ENCODE measurements at regions not wholly inside any gene's neighbourhood (a gene's known extent, or its start where the extent isn't known, plus 50 kb on each side); places are given as distances from the start of the nearest gene placed in this dataset.
"Not testable (repeated sequence)": the region's sequence is repeated elsewhere in the genome, so short reads cannot be mapped to it uniquely, and the experiment has no call there.

- Mint-ChIP-seq H3K4me1 (no peaks in the 10 kb centered on the region), H3K4me3 (no peak overlapping the region), H3K9me3 (peaks cover 1% of the 10 kb centered on the region), H3K27me3 (peaks cover 2% of the 10 kb centered on the region), H3K27ac (no peak overlapping the region), H3K36me3 (no peaks in the 10 kb centered on the region)
- POLR2A ChIA-PET: no interaction called here
- ATAC-seq (ENCODE audit: low read depth) (no peak), DNase-seq (no peak)
Observed at GRCh38 chr21:18148401-18148800, 96.2 kb upstream of the CHODL start.

- no peak for ATAC-seq (ENCODE audit: low read depth)
- Mint-ChIP-seq H3K27me3 (peaks cover 2% of the 10 kb centered on the region), H3K4me3 (no peak overlapping the region), H3K9me3 (peaks cover 1% of the 10 kb centered on the region), H3K36me3 (no peaks in the 10 kb centered on the region), H3K27ac (no peak overlapping the region), H3K4me1 (no peaks in the 10 kb centered on the region)
- POLR2A ChIA-PET: no interaction called here
- no peak for DNase-seq
Observed at GRCh38 chr21:18147678-18148077, 97.0 kb upstream of the CHODL start.

DNA sequence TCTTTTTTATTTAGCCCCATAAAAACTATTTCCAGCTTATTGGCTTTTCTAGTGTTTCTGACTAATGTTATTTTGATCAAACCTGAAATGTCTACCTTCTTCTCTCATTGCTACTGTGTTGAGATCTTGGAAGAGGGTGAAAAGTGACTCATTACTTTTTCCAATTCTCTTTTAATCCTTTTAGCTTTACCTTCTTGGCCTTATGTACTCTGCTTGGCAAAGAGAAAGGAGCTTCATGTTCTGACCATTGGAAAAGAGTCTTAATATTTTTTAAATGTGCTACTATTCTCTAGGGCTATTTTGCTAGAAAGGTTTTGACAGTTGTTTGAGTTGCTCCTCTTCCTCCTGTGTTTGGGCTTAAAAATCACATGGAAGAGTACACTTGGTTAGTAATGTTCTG, 97.8 kb upstream of the CHODL start:
- Mint-ChIP-seq H3K4me3 (no peak overlapping the region), H3K4me1 (no peaks in the 10 kb centered on the region), H3K27me3 (peaks cover 2% of the 10 kb centered on the region), H3K36me3 (no peaks in the 10 kb centered on the region), H3K9me3 (peaks cover 1% of the 10 kb centered on the region), H3K27ac (no peak overlapping the region)
- DNase-seq (no peak), ATAC-seq (ENCODE audit: low read depth) (no peak)
- POLR2A ChIA-PET: no interaction called here

GRCh38 chr21:18144339-18144738, 100.3 kb upstream of the CHODL start:
- Mint-ChIP-seq H3K27me3 (no peaks in the 10 kb centered on the region), H3K4me3 (no peak overlapping the region), H3K27ac (no peak overlapping the region), H3K36me3 (no peaks in the 10 kb centered on the region), H3K9me3 (peaks cover 1% of the 10 kb centered on the region), H3K4me1 (no peaks in the 10 kb centered on the region)
- POLR2A ChIA-PET: no interaction called here
- DNase-seq (no peak), ATAC-seq (ENCODE audit: low read depth) (no peak)

GRCh38 chr21:18142655-18143054, 102.0 kb upstream of the CHODL start:
- Mint-ChIP-seq H3K4me1 (no peaks in the 10 kb centered on the region), H3K27me3 (no peaks in the 10 kb centered on the region), H3K9me3 (peaks cover 1% of the 10 kb centered on the region), H3K36me3 (no peaks in the 10 kb centered on the region), H3K4me3 (no peak overlapping the region), H3K27ac (no peak overlapping the region)
- DNase-seq: no peak
- POLR2A ChIA-PET: no interaction called here
- no peak for ATAC-seq (ENCODE audit: low read depth)

DNA sequence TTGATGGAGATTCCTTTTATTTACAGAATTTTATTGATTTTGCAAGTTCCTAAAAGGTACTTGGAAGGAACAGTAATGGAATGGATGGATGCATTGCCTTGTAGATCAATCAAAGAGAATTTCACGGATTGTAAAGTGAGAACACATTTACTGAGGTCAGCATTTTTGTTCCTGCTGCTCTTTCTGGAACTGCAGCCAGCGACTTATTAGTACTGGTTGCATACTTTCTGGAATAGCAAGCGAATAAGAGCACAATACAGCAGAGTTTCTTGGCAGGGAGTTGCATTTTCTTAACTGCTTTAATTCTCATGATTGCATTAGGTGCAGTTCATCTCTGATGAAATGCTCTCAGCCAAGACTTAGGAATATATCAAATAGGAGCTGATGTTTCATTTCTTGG, 106.1 kb upstream of the CHODL start:
- no peak for ATAC-seq (ENCODE audit: low read depth)
- Mint-ChIP-seq H3K27ac (no peak overlapping the region), H3K27me3 (no peaks in the 10 kb centered on the region), H3K9me3 (no peaks in the 10 kb centered on the region), H3K36me3 (no peaks in the 10 kb centered on the region), H3K4me3 (no peak overlapping the region), H3K4me1 (no peaks in the 10 kb centered on the region)
- POLR2A ChIA-PET: no interaction called here
- no peak for DNase-seq

DNA sequence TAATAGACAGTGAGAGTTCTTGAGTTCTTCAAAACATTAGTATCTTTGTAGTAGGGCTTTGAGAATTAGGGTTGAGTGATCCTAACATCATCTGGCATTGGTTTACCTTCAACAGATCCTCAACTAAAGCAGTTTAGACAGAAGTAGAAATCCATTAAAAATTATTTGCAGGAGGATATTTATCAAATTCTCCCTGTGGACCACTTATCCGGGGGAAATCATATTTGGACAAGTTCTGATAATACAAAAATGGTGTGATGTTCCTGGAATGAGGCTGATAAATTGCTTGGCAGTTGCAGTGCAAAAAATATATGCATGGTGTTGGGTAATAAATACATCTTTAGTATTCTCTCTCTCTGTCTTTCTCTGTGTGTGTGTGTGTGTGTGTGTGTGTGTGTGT, 115.1 kb upstream of the CHODL start:
- no peak overlapping the region for H3K4me3 Mint-ChIP-seq
- DNase-seq (no peak), ATAC-seq (ENCODE audit: low read depth) (no peak)
- H3K36me3 Mint-ChIP-seq: no peaks in the 10 kb centered on the region
- H3K27me3 Mint-ChIP-seq: no peaks in the 10 kb centered on the region
- H3K9me3 Mint-ChIP-seq: no peaks in the 10 kb centered on the region
- no peaks in the 10 kb centered on the region for H3K4me1 Mint-ChIP-seq
- H3K27ac Mint-ChIP-seq: no peak overlapping the region
- POLR2A ChIA-PET: no interaction called here

DNA sequence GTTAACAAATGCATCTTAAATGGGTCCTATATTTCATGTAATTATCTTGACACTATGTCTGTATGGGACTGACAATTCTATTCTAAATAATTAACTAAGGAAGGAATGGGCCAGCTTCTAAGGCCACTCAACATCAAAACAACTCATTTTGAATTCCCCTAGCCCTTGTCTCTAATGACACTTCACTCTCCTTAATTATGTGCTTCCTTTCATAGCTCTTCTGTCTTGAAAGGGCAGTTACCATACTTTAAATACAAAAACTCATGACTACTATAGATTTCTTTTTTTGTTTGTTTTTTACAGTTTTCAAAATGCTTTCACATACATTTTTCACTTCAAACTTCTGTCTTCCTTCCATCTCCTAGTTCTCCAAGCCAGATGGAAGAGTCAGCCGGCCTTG, 126.1 kb upstream of the CHODL start:
- no peak overlapping the region for H3K4me3 Mint-ChIP-seq
- no peaks in the 10 kb centered on the region for H3K27me3 Mint-ChIP-seq
- POLR2A ChIA-PET: no interaction called here
- H3K9me3 Mint-ChIP-seq: no peaks in the 10 kb centered on the region
- DNase-seq (no peak), ATAC-seq (ENCODE audit: low read depth) (no peak)
- no peaks in the 10 kb centered on the region for H3K4me1 Mint-ChIP-seq
- no peak overlapping the region for H3K27ac Mint-ChIP-seq
- no peaks in the 10 kb centered on the region for H3K36me3 Mint-ChIP-seq

- no peaks in the 10 kb centered on the region for H3K9me3 Mint-ChIP-seq
- POLR2A ChIA-PET: no interaction called here
- H3K27me3 Mint-ChIP-seq: no peaks in the 10 kb centered on the region
- no peak overlapping the region for H3K4me3 Mint-ChIP-seq
- DNase-seq (no peak), ATAC-seq (ENCODE audit: low read depth) (no peak)
- no peaks in the 10 kb centered on the region for H3K36me3 Mint-ChIP-seq
- no peak overlapping the region for H3K27ac Mint-ChIP-seq
- H3K4me1 Mint-ChIP-seq: no peaks in the 10 kb centered on the region
Observed at GRCh38 chr21:18117176-18117575, 127.5 kb upstream of the CHODL start.

DNA sequence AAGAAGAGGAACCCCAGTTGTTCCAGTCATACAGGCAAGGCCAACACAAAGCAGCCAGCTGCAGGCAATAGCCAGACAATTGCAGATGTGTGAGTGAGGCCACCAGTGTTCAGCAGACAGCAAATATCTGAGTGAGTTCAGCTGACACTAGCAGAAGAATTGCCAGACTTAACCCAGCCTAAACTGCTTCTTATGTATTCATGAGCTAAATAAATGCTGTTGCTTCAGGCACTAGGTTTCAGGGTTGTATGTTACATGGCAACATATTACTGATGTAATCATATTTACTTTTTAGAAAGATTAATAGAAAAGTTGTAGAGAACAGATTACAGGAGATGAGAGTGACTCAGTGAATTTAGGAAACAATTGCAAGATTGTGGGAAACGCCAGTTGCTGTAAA, 129.8 kb upstream of the CHODL start:
- Mint-ChIP-seq H3K9me3 (no peaks in the 10 kb centered on the region), H3K4me3 (no peak overlapping the region), H3K27me3 (no peaks in the 10 kb centered on the region), H3K36me3 (no peaks in the 10 kb centered on the region), H3K4me1 (no peaks in the 10 kb centered on the region), H3K27ac (no peak overlapping the region)
- POLR2A ChIA-PET: no interaction called here
- ATAC-seq (ENCODE audit: low read depth): no peak
- DNase-seq: no peak

- POLR2A ChIA-PET: no interaction called here
- DNase-seq: no peak
Observed at GRCh38 chr21:18104802-18105201, 139.8 kb upstream of the CHODL start.

DNA sequence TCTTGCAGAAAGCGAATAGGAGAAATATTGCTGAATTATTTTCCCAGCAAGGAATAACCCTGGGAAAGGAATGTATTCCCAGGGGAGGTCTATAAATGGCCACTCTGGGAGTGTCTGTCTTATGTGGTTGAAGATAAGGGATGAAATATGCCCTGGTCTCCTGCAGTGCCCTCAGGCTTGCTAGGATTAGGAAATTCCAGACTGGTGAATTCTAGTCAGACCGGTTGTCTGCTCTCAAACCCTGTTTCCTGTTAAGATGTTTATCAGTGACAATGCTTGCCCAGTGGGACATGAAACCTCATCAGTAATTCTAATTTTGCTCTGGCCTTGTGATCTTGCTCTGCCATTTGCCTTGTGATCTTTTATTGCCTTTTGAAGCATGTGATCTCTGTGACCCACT, 148.2 kb upstream of the CHODL start:
- H3K27me3 Mint-ChIP-seq; H3K27ac Mint-ChIP-seq; DNase-seq; H3K36me3 Mint-ChIP-seq; POLR2A ChIA-PET; ATAC-seq (ENCODE audit: low read depth); H3K4me3 Mint-ChIP-seq; H3K4me1 Mint-ChIP-seq: not testable (repeated sequence)
- H3K9me3 Mint-ChIP-seq: peaks cover 17% of the 10 kb centered on the region

More at GRCh38 chr21:18104802-18105201, 139.8 kb upstream of the CHODL start:
- no peak for ATAC-seq (ENCODE audit: low read depth)
- no peaks in the 10 kb centered on the region for H3K27me3 Mint-ChIP-seq
- H3K9me3 Mint-ChIP-seq: peaks cover 3% of the 10 kb centered on the region
- no peak overlapping the region for H3K27ac Mint-ChIP-seq
- no peaks in the 10 kb centered on the region for H3K36me3 Mint-ChIP-seq
- H3K4me1 Mint-ChIP-seq: no peaks in the 10 kb centered on the region
- no peak overlapping the region for H3K4me3 Mint-ChIP-seq

GRCh38 chr21:18089786-18090185, 154.8 kb upstream of the CHODL start:
- H3K36me3 Mint-ChIP-seq: no peaks in the 10 kb centered on the region
- H3K4me3 Mint-ChIP-seq: no peak overlapping the region
- no peaks in the 10 kb centered on the region for H3K27me3 Mint-ChIP-seq
- DNase-seq: no peak
- POLR2A ChIA-PET: no interaction called here
- no peak overlapping the region for H3K27ac Mint-ChIP-seq
- no peaks in the 10 kb centered on the region for H3K4me1 Mint-ChIP-seq
- peaks cover 10% of the 10 kb centered on the region for H3K9me3 Mint-ChIP-seq
- no peak for ATAC-seq (ENCODE audit: low read depth)

DNA sequence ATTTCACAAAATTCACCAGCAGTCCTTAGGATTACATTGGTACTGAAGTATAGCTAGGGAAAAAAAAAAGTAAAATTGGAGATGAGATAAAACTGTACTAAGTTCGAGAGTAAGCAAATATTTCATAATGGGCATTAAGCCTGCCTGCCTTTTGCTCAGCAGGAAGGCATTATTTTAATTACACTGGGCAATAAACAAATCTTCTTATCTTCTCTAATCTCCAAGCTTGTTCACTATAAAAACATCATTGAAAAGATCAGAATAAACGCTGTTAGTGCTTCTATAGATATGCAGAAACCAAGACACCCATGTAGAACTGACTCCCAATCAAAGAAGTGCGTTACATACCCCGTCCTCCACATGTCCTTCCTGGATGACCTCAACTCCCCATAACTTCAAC, 174.2 kb upstream of the CHODL start:
- H3K27me3 Mint-ChIP-seq: peaks cover 2% of the 10 kb centered on the region
- DNase-seq (no peak), ATAC-seq (ENCODE audit: low read depth) (no peak)
- no peaks in the 10 kb centered on the region for H3K4me1 Mint-ChIP-seq
- no peak overlapping the region for H3K27ac Mint-ChIP-seq
- no peaks in the 10 kb centered on the region for H3K36me3 Mint-ChIP-seq
- no peak overlapping the region for H3K4me3 Mint-ChIP-seq
- POLR2A ChIA-PET: no interaction called here
- H3K9me3 Mint-ChIP-seq: no peaks in the 10 kb centered on the region

GRCh38 chr21:18069875-18070274, 174.8 kb upstream of the CHODL start:
- ATAC-seq (ENCODE audit: low read depth): no peak
- no peaks in the 10 kb centered on the region for H3K4me1 Mint-ChIP-seq
- no peak overlapping the region for H3K27ac Mint-ChIP-seq
- no peak overlapping the region for H3K4me3 Mint-ChIP-seq
- POLR2A ChIA-PET: no interaction called here
- H3K36me3 Mint-ChIP-seq: no peaks in the 10 kb centered on the region
- peaks cover 2% of the 10 kb centered on the region for H3K27me3 Mint-ChIP-seq
- no peaks in the 10 kb centered on the region for H3K9me3 Mint-ChIP-seq
- no peak for DNase-seq
